GM12872 (cell line): ENCODE measurements at regions not wholly inside any gene's neighbourhood (a gene's known extent, or its start where the extent isn't known, plus 50 kb on each side); places are given as distances from the start of the nearest gene placed in this dataset.

Experiments used
- TF ChIP-seq, protein P1 (sequence below): IDR thresholded peaks from 3 replicates; pipeline ENCODE4 v1.5.1; 2011; ENCODE audit warnings: low read depth, mild to moderate bottlenecking, low read length, moderate library complexity; ENCODE audit not compliant: insufficient read depth

DNA sequence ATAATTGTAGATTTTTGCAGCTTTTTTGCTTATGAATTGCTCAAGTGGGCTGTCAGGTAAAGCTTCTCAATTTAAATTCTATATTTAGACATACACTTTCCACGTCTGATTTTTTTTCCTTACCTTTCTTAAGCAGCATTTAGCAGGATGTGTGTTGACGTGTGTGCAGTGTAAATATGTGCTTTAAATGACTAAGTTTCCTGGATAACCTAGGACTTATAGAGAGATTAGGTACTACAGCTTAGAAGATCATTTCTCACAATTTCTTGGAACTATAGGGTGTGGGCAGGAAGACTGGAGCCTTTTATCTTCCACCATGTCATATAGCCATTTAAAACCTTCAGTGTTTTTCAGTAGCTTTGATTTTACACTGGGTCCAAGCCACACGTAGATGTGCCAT lies 263.5 kb downstream of the NOVA1 start:
- TF ChIP-seq, protein P1, sequence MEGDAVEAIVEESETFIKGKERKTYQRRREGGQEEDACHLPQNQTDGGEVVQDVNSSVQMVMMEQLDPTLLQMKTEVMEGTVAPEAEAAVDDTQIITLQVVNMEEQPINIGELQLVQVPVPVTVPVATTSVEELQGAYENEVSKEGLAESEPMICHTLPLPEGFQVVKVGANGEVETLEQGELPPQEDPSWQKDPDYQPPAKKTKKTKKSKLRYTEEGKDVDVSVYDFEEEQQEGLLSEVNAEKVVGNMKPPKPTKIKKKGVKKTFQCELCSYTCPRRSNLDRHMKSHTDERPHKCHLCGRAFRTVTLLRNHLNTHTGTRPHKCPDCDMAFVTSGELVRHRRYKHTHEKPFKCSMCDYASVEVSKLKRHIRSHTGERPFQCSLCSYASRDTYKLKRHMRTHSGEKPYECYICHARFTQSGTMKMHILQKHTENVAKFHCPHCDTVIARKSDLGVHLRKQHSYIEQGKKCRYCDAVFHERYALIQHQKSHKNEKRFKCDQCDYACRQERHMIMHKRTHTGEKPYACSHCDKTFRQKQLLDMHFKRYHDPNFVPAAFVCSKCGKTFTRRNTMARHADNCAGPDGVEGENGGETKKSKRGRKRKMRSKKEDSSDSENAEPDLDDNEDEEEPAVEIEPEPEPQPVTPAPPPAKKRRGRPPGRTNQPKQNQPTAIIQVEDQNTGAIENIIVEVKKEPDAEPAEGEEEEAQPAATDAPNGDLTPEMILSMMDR, result no peak

DNA sequence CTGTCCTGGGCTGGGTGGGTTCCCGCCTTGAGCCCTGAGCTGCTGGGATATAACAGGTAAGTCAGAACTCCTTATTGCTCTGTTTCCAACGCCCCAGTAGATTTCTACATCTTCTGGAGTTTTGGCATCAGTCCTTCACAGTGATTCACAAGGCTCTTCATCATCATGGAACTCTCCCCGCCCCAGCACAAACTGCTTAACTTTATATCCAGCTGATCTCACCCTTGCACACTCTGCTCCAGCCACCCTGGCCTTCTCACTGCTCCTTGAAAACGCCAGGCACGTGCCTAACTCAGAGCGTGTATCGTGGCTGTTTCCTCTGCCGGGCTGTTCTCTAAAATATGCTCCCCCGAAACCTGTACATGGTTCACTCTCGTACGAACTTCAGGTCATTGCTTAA lies 264.9 kb downstream of the NOVA1 start:
- TF ChIP-seq, protein P1, result no peak

DNA sequence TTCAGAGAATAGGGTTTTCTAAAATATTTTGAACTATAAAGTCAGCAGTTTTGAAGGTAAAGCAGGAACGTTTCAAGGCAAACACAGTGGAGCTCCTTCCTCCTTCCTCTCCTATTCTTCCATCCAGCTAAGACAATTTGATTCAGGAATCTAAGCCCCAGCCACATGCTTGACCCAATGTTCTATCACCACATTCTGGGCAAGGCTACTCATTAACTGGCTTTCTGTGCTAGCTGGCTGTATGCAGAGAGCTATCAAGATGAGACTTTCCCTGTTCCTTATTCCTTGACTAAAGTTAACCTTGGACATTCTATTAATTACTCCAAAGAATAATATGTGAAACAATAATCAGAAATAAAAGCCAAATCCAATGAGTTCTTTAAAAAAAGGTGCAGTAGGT lies 266.9 kb downstream of the NOVA1 start:
- TF ChIP-seq, protein P1, result no peak

DNA sequence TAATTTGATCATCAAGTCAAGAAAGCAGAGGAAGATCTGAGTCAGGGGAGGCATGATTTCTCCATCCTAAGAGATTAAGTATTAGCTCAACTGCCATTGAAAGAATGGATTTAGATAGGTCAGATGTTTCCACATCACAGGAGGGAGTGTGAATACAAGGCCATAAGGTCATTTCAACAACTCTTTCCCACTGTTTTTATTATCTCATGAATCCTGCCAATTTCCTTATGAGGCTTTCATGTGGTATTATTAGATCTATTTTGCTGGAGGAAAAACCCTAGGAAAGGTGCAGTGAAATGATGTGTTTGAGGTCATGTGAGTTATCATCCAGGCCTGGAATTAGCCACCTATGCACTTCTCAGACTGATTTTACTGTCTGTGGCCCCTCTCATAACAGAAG lies 269.0 kb downstream of the NOVA1 start:
- TF ChIP-seq, protein P1, result no peak

DNA sequence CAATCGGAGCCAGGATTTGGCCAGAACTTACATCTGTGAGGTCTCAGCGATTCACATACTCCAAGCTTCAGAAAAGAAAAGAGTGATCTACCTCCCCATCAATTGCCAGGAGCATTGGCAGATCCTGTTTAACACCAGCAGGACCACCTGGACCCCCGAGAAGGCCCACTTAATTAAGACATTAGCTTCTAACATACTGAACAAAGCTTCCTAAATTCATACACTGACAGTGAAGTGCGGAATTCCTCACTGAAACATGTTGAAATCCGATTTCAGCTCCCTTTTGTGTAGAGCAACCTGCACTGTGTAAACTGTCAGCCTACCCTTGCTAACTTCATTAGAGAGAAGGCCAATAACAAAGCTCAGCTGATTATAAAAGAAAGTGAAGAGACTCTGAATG lies 274.0 kb downstream of the NOVA1 start:
- TF ChIP-seq, protein P1, result no peak

DNA sequence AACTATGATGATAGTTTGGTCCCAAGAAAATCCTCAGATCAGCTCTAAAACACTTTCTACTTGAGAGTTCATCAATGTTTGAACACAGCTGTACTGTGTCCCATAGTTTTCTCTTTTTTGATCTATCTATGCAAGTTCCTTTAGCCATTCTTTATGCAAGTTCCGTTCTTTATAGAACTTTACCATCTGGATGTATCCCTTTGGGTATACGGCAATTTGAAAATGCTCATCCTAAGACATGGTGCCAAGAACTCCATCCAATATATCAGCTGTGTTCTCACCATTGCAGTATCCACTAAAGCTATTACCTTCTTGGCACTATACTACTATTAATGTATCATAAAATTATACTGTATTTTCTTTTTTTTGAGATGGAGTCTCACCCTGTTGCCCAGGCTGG lies 276.9 kb downstream of the NOVA1 start:
- TF ChIP-seq, protein P1, result no peak

DNA sequence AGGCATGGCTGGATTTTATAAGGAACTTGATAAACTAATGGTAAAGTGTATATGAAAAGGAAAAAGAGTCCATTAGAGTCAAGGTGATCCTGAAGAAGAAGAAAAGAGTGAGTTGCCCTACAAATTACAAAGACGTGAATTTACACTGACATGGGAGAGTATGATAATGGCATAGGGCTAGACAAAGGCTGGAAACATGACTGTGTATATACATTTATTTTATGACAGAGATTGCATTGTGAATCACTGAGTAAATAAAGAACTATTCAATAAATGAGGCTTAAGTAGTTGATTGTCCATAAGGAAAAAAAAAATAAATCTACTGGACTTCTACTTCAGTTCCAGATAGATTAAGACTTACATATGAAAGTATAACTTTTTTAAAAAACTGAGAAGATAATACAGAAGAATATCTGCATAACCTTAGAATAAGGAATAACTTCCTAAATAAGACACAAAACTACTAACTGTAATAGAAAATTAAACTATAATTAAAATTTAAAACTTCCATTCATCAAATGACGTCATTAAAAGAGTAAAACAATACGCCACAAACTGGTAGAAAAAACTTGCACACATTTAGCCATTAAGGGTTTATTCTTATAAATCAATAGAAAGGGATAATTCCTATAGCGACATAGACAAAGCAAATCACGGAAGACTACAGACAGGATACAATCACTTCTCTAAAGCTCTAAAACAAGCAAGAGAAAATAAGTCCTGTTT lies 278.5 kb downstream of the NOVA1 start:
- TF ChIP-seq, protein P1, result no peak
